GM10248 (cell line): ENCODE measurements at regions not wholly inside any gene's neighbourhood (a gene's known extent, or its start where the extent isn't known, plus 50 kb on each side); places are given as distances from the start of the nearest gene placed in this dataset.

Source experiments
- CTCF ChIA-PET: fragments of 300-600 bp; sonication (Branson Sonifier 250); formaldehyde crosslinking; extraction: SDS; loops from one replicate; lab custom pipeline; 2021; ENCODE audit warnings: antibody characterized with exemption; lab: Yijun Ruan, JAX
- POLR2A ChIA-PET: fragments of 350-650 bp; sonication (Branson Sonifier 250); formaldehyde crosslinking; extraction: SDS; loops from one replicate; lab custom pipeline; 2020; ENCODE audit warnings: antibody characterized with exemption; lab: Yijun Ruan, JAX
- DNase-seq: peaks from one replicate; pipeline ENCODE4 v3.0.0; 2012; ENCODE audit errors: extremely low spot score
- CTCF ChIP-seq: IDR thresholded peaks from 2 replicates; pipeline ENCODE4 v1.5.1; 2012; ENCODE audit warnings: mild to moderate bottlenecking, low read depth; ENCODE audit errors: extremely low read depth, missing control alignments, control extremely low read depth

DNA sequence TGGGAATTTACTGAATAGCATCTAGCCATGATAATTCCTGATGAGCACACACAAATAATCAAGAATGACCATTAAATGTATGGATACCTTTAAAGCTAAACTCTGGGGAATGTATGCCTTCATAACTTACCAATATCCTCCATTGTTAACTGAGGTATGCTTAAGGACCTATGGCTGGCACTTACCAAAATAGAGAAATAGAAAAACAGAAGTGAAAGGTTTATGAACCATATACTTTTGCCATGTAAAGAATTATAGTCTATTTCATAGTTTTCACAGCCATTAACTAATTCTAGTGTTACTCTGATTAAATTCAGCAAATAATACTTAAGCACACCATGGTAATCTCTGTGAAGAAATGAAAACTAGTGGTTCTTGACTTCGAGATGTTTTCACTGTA lies 1360.6 kb upstream of the LRRTM3 start:
- TF ChIP-seq CTCF: no peak
- POLR2A ChIA-PET: no interaction called here

DNA sequence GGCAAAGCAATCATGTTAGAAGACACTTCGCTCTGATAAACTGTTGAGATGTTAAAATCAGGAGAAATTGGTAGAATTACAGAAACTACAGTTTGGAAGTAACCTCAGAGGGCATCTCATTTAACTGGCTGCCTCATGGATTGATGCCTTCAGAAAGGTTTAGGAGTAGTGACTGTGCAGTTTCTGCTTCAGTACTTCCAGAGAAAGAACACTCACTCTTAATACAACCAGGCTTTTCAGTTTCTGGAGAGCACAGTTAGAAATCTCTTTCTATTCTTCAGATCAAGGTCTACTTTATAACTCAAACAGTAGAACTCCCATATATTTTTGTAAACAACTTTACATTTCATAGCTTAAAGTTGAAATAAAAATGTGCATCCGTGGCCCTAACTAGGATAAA lies 1358.9 kb upstream of the LRRTM3 start:
- CTCF ChIA-PET: no interaction called here

More for the DNA sequence above, 1360.6 kb upstream of the LRRTM3 start:
- CTCF ChIA-PET: no interaction called here
- DNase-seq: no peak

GRCh38 chr10:65570143-65571010 lies 1355.5 kb upstream of the LRRTM3 start:
- no peak for DNase-seq
- ChIA-PET POLR2A (no interaction called here), CTCF (no interaction called here)
- no peak for TF ChIP-seq CTCF

More for the DNA sequence above, 1358.9 kb upstream of the LRRTM3 start:
- DNase-seq: no peak
- POLR2A ChIA-PET: no interaction called here
- no peak for TF ChIP-seq CTCF

DNA sequence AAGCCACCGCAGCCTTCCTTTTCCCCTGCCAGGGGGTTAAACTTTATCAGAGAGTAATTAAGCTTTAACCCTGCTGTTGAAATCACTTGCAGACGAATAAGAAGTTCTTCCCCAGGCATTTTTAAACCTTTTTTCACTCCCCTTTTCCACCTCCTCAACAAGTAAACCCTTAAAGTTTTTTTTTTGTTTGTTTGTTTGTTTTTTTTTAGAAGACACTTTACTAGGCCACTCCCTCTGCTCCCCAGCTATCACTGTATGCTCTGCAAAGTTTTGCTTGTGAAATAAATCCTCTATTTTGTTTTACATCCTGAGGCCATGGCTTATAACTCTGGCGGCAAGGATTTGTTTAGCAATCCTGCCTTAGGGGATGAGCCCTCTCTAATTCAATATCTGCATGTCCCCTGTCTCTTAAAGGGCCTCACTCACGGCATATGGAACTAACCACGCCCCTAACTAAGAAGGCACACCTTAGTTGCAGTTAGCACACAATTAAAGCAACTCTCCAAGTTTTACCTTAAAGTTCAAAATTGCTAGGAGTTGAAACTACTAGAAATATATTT lies 1354.7 kb upstream of the LRRTM3 start:
- POLR2A ChIA-PET: no interaction called here
- no peak for DNase-seq
- CTCF ChIA-PET: no interaction called here
- no peak for TF ChIP-seq CTCF

GRCh38 chr10:65581426-65582026 lies 1344.3 kb upstream of the LRRTM3 start:
- CTCF ChIA-PET: no interaction called here
- no peak for TF ChIP-seq CTCF
- no peak for DNase-seq
- POLR2A ChIA-PET: no interaction called here

DNA sequence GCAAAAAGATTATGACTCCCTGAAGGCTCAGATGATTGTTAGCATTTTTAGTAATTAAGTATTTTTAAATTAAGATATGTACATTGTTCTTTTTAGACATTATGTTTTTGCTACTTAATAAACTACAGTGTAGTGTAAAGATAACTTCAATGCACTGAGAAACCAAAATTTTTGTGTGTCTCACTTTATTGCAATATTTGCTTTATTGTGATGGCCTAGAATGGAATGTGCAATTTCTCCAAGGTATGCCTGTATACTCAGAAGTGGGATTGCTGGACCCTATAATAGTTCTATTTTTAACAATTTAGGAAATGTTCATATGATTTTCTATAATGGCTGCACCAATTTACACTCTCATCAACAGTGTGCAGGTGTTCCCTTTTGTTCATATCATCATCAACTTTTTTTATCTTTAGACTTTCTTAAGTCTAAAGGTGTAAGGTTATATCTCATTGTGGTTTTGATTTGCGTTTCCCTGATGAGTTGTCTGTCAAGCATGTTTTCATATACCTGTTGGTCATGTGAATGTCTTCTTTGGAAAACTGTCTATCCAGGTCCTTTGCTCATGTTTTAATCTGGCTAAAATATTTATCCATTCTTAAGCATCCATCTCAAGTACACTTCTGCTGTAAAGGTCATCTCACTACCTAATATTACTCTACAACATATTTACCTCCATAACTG lies 1323.5 kb upstream of the LRRTM3 start:
- POLR2A ChIA-PET: no interaction called here
- no peak for DNase-seq
- CTCF ChIA-PET: no interaction called here
- no peak for TF ChIP-seq CTCF
